ENCODE measurements at regions not wholly inside any gene's neighbourhood (a gene's known extent, or its start where the extent isn't known, plus 50 kb on each side); places are given as distances from the start of the nearest gene placed in this dataset.

GRCh38 chrX:39616098-39616729 is 481.5 kb downstream of the BCOR start:
- no peak for DNase-seq

- no peak for DNase-seq
These were observed 481.0 kb downstream of the BCOR start for GRCh38 chrX:39616731-39617130.

GRCh38 chrX:39618178-39618577 is 479.6 kb downstream of the BCOR start:
- no peak for DNase-seq

GRCh38 chrX:39619182-39620009 is 478.4 kb downstream of the BCOR start:
- DNase-seq, result no peak

GRCh38 chrX:39624166-39624565 is 473.6 kb downstream of the BCOR start:
- no peak for DNase-seq

GRCh38 chrX:39625810-39626209 is 471.9 kb downstream of the BCOR start:
- no peak for DNase-seq

- no peak for DNase-seq
These were observed 471.0 kb downstream of the BCOR start for GRCh38 chrX:39626749-39627148.

GRCh38 chrX:39627257-39627656 is 470.5 kb downstream of the BCOR start:
- no peak for DNase-seq

GRCh38 chrX:39629001-39629400 is 468.8 kb downstream of the BCOR start:
- DNase-seq, result no peak

- DNase-seq, result no peak
These were observed 467.4 kb downstream of the BCOR start for GRCh38 chrX:39630344-39630743.

GRCh38 chrX:39631276-39632229 is 466.2 kb downstream of the BCOR start:
- DNase-seq, result no peak

GRCh38 chrX:39633293-39633692 is 464.5 kb downstream of the BCOR start:
- no peak for DNase-seq

GRCh38 chrX:39636481-39636880 is 461.3 kb downstream of the BCOR start:
- no peak for DNase-seq

GRCh38 chrX:39638526-39638925 is 459.2 kb downstream of the BCOR start:
- no peak for DNase-seq

GRCh38 chrX:39639871-39640270 is 457.9 kb downstream of the BCOR start:
- no peak for DNase-seq

- no peak for DNase-seq
These were observed 456.9 kb downstream of the BCOR start for GRCh38 chrX:39640866-39641265.

GRCh38 chrX:39642071-39642470 is 455.7 kb downstream of the BCOR start:
- DNase-seq, result no peak

- DNase-seq, result no peak
These were observed 454.2 kb downstream of the BCOR start for GRCh38 chrX:39643550-39643949.

GRCh38 chrX:39645178-39645895 is 452.4 kb downstream of the BCOR start:
- DNase-seq, result no peak

- no peak for DNase-seq
These were observed 449.1 kb downstream of the BCOR start for GRCh38 chrX:39648548-39649254.

- DNase-seq, result no peak
These were observed 446.9 kb downstream of the BCOR start for GRCh38 chrX:39650768-39651347.

GRCh38 chrX:39652336-39652735 is 445.4 kb downstream of the BCOR start:
- DNase-seq, result peak in 1 of 2 experiments; percentile 10

Measured in SHP77 (cell line).